Neural cell (in vitro differentiated cells): ENCODE measurements at regions not wholly inside any gene's neighbourhood (a gene's known extent, or its start where the extent isn't known, plus 50 kb on each side); places are given as distances from the start of the nearest gene placed in this dataset.

Source experiments
- CTCF ChIP-seq: fragments of 450-650 bp; IDR thresholded peaks from 2 replicates; pipeline ENCODE4 v1.5.1; 2014; ENCODE audit warnings: antibody characterized with exemption, mild to moderate bottlenecking, moderate library complexity; ENCODE audit not compliant: poor library complexity, severe bottlenecking
- EP300 ChIP-seq: fragments of 450-650 bp; conservative IDR thresholded peaks from 2 replicates; pipeline ENCODE4 v1.6.1; 2014; ENCODE audit warnings: antibody characterized with exemption, mild to moderate bottlenecking, moderate library complexity; ENCODE audit not compliant: poor library complexity, severe bottlenecking
- POLR2AphosphoS5 ChIP-seq: IDR thresholded peaks from 2 replicates; pipeline ENCODE4 v1.6.1; 2012
- REST ChIP-seq: IDR thresholded peaks from 2 replicates; pipeline ENCODE4 v1.6.1; 2012; ENCODE audit warnings: borderline replicate concordance
- TAF1 ChIP-seq: IDR thresholded peaks from 2 replicates; pipeline ENCODE4 v1.6.1; 2012; ENCODE audit warnings: low read depth

- TF ChIP-seq CTCF: no peak
- no peak for TF ChIP-seq REST
- no peak for TF ChIP-seq POLR2AphosphoS5
- TF ChIP-seq TAF1: no peak
- TF ChIP-seq EP300: no peak
These were observed 659.3 kb downstream of the ZNF674 start for GRCh38 chrX:45885931-45886330.
